TTC549 (cell line): ENCODE measurements at regions not wholly inside any gene's neighbourhood (a gene's known extent, or its start where the extent isn't known, plus 50 kb on each side); places are given as distances from the start of the nearest gene placed in this dataset.
A peak's percentile ranks its signal among the peaks of the same experiment; 100 is the strongest.
"Not testable (repeated sequence)": the region's sequence is repeated elsewhere in the genome, so short reads cannot be mapped to it uniquely, and the experiment has no call there.

Experiments used
- FAIRE-seq: peaks from 2 replicates; lab custom pipeline; 2012; peaks lifted over from hg19 to GRCh38; lab: Jason Lieb, UNC

DNA sequence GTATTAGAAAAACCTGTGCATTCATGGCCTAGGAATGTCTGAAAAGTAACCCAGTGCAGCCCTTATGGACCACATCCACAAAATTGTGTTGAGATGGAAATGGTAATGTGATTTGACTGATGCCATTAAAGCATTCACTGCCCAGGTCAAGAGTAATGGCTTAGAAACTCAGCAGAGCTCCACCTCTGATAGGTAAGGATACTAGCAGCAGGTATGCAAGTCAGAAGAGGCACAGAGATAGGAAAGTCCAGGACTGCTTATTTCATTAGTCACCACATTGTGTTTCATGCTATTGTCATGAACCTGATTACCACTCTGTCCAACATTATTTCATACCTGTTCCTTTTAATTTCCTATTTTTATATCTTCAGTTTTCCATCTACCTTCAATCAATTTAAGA lies 2042.2 kb downstream of the ARAP2 start:
- no peak for FAIRE-seq

DNA sequence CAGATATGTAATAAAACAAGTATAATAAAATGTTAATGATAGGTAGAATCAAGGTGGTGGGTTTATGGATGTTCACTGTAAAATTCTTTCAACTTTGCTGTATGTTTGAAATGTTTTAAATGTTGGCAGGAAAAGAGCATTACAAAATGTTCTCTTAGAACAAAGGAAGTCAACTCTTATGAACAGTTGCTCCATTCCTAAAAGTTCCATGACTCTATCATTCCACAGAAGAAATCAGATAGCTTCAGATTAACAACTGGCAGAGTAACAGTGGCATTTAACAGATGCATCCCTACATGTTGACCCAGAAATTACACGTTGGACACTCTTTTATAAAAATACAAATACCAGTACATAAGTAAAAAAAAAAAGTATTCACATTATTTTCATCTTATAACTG lies 2023.7 kb downstream of the ARAP2 start:
- no peak for FAIRE-seq

- FAIRE-seq: no peak
Measured at GRCh38 chr4:34221986-34222385, 2022.3 kb downstream of the ARAP2 start.

GRCh38 chr4:34236118-34236517 lies 2008.2 kb downstream of the ARAP2 start:
- FAIRE-seq: no peak

DNA sequence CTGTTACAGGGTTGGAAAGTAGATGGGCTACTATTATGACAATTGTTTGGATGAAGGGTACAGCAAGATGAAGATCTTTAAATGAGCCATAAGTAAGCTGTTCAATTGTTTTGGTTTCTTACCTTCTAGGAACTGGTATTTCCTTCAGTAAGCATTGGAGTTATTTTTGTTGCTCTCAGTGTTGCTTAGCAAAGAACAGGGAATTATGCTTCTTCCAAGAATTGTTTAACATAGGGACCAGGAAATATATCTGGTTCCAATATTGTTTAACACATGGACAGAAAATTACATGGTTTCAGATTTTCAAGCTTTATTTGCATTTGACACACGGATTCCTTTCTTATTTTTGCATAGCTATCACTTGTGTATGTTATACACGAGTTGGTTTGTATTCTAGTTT lies 1999.0 kb downstream of the ARAP2 start:
- no peak for FAIRE-seq

GRCh38 chr4:34250562-34250961 lies 1993.8 kb downstream of the ARAP2 start:
- FAIRE-seq: no peak

DNA sequence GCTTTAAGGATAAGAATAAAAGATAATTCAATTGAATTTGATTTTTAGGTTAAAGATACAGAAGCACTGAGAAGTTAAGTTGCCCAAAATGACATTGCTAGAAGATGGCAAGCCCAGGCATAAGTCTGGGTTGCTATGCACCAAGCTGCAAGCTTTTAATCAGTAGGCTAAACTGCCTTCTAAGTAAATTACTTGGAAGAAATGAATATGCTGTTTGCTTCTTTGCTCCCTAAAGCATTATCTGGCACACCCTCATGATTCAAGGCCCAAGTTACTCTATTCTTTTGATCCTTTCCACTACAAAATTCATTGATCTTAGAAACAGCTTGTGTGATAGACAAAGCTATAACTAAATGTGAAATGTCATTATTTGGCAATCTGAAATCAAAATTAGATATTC lies 1991.1 kb downstream of the ARAP2 start:
- no peak for FAIRE-seq

- FAIRE-seq: no peak
Measured at GRCh38 chr4:34258176-34258575, 1986.1 kb downstream of the ARAP2 start.

DNA sequence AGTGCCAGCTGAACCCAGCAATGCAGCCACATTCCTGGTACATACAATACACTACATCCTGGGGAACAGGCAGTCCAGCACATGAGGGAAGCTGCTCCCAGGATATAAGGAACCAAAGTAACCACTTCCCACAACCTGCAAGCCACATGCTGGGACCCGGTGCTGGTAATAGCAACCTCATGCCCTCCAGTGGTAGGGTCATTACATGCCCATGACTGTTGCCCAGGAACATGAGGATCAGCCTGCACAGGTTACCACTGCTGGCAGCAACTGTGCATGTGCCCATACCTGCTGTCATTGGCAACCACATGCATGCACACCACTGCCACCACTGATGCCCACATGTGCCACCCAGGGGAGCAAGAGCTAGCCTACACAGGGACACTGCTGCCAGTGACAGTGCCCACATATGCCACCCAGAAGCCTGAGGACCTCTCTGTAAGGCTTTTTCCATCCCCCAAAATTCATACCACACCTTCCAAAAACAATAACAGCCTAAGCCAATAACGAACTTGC lies 1982.5 kb downstream of the ARAP2 start:
- no peak for FAIRE-seq

DNA sequence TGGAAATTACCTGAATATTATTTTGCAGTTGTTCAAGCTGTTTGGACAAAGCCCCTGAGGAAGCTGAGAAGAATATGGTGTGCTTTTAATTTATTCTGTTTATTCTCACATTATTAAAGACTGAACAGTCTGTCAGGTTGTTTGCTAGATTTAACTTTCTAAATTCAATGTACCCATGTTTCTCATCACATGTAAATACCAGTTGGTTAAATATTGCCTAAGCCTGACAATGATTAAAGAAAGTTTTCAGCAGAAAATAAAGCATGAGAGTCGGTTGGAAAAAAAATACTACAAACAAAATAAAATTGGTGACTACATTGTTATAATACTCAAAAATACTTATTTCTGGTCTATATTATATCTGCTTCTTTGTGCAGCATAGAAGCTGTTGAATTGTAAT lies 1974.7 kb downstream of the ARAP2 start:
- no peak for FAIRE-seq

- no peak for FAIRE-seq
Measured at GRCh38 chr4:34271479-34272355, 1972.6 kb downstream of the ARAP2 start.

DNA sequence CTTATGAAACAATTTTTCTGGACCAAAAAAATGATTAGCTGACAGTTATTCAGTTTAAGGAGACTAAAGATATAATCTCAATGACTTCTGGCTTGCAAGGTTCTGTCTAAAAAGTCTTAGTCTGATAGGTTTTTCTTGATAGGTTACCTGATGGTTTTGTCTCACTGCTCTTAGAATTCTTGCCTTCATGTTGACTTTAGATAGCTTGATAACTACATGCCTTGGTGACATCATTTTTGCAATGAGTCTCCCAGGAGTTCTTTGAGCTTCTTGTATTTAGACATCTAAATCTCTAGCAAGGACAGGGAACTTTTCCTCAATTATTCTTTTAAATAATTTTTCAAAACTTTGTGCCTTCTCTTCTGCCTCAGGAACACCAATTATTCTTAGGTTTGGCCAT lies 1965.3 kb downstream of the ARAP2 start:
- FAIRE-seq: no peak

- FAIRE-seq: no peak
Measured at GRCh38 chr4:34280131-34280530, 1964.2 kb downstream of the ARAP2 start.

GRCh38 chr4:34281826-34282225 lies 1962.5 kb downstream of the ARAP2 start:
- FAIRE-seq: no peak

DNA sequence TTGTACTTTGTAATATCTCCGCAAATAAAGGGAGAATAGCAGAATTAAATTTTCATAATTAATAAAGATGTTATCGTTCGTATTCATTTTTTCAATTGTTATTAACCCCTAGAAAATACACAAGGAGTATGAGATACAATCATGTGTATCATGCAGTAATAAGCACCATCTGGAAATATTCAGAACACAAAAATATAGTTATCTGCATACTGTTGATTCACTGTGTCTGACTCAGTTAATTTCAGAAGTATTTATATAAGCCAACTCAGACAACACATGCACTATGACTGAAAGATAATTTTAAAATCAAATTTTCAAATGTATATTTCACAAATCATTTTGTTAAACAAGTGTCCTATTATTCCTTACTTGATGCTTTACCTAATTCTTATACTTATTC lies 1954.8 kb downstream of the ARAP2 start:
- no peak for FAIRE-seq

DNA sequence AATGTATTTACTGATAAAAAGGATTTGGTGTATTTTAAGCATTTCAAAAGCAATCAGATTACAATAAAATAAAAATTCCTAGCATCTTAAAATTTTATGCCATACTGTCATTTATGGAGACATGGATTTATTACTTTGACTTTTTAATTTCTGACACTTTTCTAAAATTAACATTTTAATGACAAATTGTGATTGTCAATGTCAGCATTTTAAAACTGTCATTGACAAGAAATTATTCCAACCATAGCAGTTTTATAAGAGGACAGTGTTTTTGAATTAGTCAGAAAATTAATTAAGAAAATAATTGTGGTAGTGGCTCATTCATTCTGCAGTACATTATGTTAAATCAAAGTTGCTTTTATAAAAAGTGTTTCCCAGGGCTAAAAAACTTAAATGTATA lies 1954.4 kb downstream of the ARAP2 start:
- peak; percentile 17 for FAIRE-seq

GRCh38 chr4:34293459-34293858 lies 1950.9 kb downstream of the ARAP2 start:
- no peak for FAIRE-seq

GRCh38 chr4:34309383-34309906 lies 1934.9 kb downstream of the ARAP2 start:
- no peak for FAIRE-seq

DNA sequence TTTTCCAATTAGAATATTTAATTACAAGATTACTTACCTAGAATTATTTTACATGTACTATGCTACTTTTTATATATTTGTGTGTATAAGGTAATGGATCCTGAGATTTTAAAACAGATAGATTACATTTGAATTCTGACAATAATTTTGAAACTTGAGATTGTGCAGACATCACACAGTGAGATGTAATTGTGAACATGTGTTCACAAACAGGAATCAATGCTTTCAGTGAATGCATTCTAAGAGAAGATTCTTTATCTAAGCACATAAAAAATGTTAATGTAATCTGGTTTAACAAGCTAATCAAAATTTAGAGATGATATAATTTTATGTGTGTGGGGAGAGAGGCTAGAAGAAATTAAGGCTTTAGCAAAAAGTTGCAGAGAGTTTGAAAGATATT lies 1925.5 kb downstream of the ARAP2 start:
- FAIRE-seq: no peak

- FAIRE-seq: no peak
Measured at GRCh38 chr4:34323549-34324320, 1920.6 kb downstream of the ARAP2 start.

DNA sequence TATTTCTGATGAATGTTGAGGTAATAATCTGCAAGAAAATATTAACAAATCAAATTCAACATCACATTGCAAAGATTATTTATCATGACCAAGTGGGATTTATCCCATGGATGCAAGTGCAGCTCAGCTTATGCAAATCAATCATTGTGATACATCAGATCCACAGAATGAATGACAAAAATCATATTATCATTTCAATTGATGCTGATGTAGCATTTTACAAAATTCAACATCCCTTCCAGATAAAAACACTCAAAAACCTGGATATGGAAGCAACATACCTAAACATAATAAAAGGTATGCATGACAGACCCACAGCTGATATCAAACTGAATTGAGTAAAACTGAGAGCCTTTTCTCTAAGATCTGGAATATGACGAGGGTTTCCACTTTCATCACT lies 1915.4 kb downstream of the ARAP2 start:
- no peak for FAIRE-seq

DNA sequence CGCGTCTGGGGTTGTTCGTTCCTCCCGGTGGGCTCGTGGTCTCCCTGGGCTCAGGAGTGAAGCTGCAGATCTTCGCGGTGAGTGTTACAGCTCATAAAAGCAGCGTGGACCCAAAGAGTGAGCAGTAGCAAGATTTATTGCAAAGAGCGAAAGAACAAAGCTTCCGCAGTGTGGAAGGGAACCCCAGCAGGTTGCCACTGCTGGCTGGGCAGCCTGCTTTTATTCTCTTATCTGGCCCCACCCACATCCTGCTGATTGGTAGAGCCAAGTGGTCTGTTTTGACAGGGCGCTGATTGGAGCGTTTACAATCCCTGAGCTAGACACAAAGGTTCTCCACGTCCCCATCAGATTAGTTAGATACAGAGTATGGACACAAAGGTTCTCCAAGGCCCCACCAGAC lies 1909.2 kb downstream of the ARAP2 start:
- FAIRE-seq: not testable (repeated sequence)

- not testable (repeated sequence) for FAIRE-seq
Measured at GRCh38 chr4:34335556-34335955, 1908.8 kb downstream of the ARAP2 start.
